ENCODE measurements at regions not wholly inside any gene's neighbourhood (a gene's known extent, or its start where the extent isn't known, plus 50 kb on each side); places are given as distances from the start of the nearest gene placed in this dataset.

GRCh38 chr6:108742041-108742440 lies 106.2 kb upstream of the ARMC2 start:
- TF ChIP-seq CTCF (IDR thresholded peaks at IDR 0.05; ENCODE audit: insufficient read depth, low read depth, low read length) = no peak
- ChIA-PET CTCF (interaction anchor here (1.6 kb wide), 1 partner anchor 40 kb away, joined by 3 read pairs; no protein-coding TSS in a partner anchor), POLR2A (no interaction called here)
- H3K36me3 ChIP-seq (ENCODE audit: control insufficient read depth, insufficient read depth, low read length) = no peaks in the 10 kb centered on the region
- no peak for DNase-seq (ENCODE audit: low read depth)
- no peaks in the 10 kb centered on the region for H3K27me3 ChIP-seq (ENCODE audit: control insufficient read depth, insufficient read depth, low read length)
- H3K4me3 ChIP-seq (ENCODE audit: low read depth, low read length) = no peak overlapping the region

- CTCF ChIA-PET = interaction anchor here (0.6 kb wide), 1 partner anchor 15 kb away, joined by 3 read pairs; no protein-coding TSS in a partner anchor
- Histone ChIP-seq H3K36me3 (ENCODE audit: control insufficient read depth, insufficient read depth, low read length) (no peaks in the 10 kb centered on the region), H3K4me3 (ENCODE audit: low read depth, low read length) (no peak overlapping the region), H3K27me3 (ENCODE audit: control insufficient read depth, insufficient read depth, low read length) (no peaks in the 10 kb centered on the region)
- POLR2A ChIA-PET = no interaction called here
- no peak for DNase-seq (ENCODE audit: low read depth)
- no peak for TF ChIP-seq CTCF (IDR thresholded peaks at IDR 0.05; ENCODE audit: insufficient read depth, low read depth, low read length)
Measured at GRCh38 chr6:108744244-108744972, 103.8 kb upstream of the ARMC2 start.

DNA sequence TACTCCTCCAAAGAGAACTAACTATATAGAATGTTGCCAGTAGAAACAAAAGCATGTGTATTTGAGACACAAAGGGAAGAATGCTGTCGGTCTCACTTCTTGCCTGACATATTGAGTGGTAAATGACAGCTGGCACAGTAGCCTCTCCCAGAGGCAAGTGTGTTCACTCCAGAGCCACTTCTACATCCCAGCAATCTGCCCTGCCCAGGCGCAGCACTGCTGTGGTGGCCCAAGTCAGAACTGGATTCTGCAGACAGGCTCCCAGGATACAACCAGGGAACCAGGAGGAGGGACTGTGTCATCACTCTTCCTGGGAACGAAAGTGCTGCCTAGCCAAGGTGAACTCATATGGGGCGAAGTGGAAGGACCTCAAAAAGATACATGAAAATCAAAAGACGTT lies 103.2 kb upstream of the ARMC2 start:
- no peak for DNase-seq (ENCODE audit: low read depth)
- CTCF ChIA-PET = interaction anchor here (0.6 kb wide), 1 partner anchor 14 kb away, joined by 3 read pairs; no protein-coding TSS in a partner anchor

GRCh38 chr6:108745664-108746336 lies 102.4 kb upstream of the ARMC2 start:
- Histone ChIP-seq H3K4me3 (ENCODE audit: low read depth, low read length) (no peak overlapping the region), H3K27me3 (ENCODE audit: control insufficient read depth, insufficient read depth, low read length) (no peaks in the 10 kb centered on the region), H3K36me3 (ENCODE audit: control insufficient read depth, insufficient read depth, low read length) (no peaks in the 10 kb centered on the region)
- DNase-seq (ENCODE audit: low read depth) = no peak
- ChIA-PET CTCF (interaction anchor here (0.7 kb wide), 1 partner anchor 92 kb away, joined by 3 read pairs; no protein-coding TSS in a partner anchor), POLR2A (no interaction called here)
- no peak for TF ChIP-seq CTCF (IDR thresholded peaks at IDR 0.05; ENCODE audit: insufficient read depth, low read depth, low read length)

More for the DNA sequence above, 103.2 kb upstream of the ARMC2 start:
- H3K4me3 ChIP-seq (ENCODE audit: low read depth, low read length) = no peak overlapping the region
- POLR2A ChIA-PET = no interaction called here
- no peak for TF ChIP-seq CTCF (IDR thresholded peaks at IDR 0.05; ENCODE audit: insufficient read depth, low read depth, low read length)
- H3K36me3 ChIP-seq (ENCODE audit: control insufficient read depth, insufficient read depth, low read length) = no peaks in the 10 kb centered on the region
- H3K27me3 ChIP-seq (ENCODE audit: control insufficient read depth, insufficient read depth, low read length) = no peaks in the 10 kb centered on the region

DNA sequence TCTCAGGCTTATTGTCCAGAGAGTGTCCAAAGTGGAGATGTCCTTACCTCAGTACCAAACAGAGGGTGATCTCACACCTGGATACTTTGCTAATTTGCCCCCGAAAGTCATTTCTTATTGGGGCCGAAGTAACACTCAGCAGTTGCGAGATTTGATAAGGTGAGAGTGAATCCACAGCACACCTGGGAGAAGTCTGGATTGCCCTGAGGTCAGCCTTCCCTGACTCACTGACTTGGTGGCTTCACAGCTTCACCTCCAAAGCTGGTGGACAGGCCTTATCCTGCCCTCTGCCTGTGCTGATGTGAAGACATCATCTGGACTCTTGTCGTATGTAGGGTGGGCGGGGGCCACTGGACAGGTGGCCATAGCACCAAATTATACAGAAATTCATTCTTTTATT lies 101.9 kb upstream of the ARMC2 start:
- TF ChIP-seq CTCF (IDR thresholded peaks at IDR 0.05; ENCODE audit: insufficient read depth, low read depth, low read length) = no peak
- ChIA-PET CTCF (no interaction called here), POLR2A (no interaction called here)
- Histone ChIP-seq H3K4me3 (ENCODE audit: low read depth, low read length) (no peak overlapping the region), H3K36me3 (ENCODE audit: control insufficient read depth, insufficient read depth, low read length) (no peaks in the 10 kb centered on the region), H3K27me3 (ENCODE audit: control insufficient read depth, insufficient read depth, low read length) (no peaks in the 10 kb centered on the region; the same call in 1 of the 2 replicates)
- DNase-seq (ENCODE audit: low read depth) = no peak
